ENCODE measurements at regions not wholly inside any gene's neighbourhood (a gene's known extent, or its start where the extent isn't known, plus 50 kb on each side); places are given as distances from the start of the nearest gene placed in this dataset.

GRCh38 chr6:44558832-44559251 is 171.3 kb downstream of the CDC5L start:
- Mint-ChIP-seq H3K4me1 (ENCODE audit: low read depth, unreplicated experiment) (no peaks in the 10 kb centered on the region), H3K27me3 (ENCODE audit: insufficient read depth, unreplicated experiment) (peaks cover 9% of the 10 kb centered on the region), H3K4me3 (ENCODE audit: unreplicated experiment) (no peak overlapping the region), H3K27ac (ENCODE audit: unreplicated experiment) (no peak overlapping the region), H3K36me3 (ENCODE audit: insufficient read depth, unreplicated experiment) (no peaks in the 10 kb centered on the region), H3K9me3 (ENCODE audit: unreplicated experiment) (no peaks in the 10 kb centered on the region)
- no peaks in the 10 kb centered on the region for H3K4me1 ChIP-seq
- no TSS peak for BruUV-seq (replicated peaks)
- no peaks in the 10 kb centered on the region for H3K27me3 ChIP-seq (replicated peaks; ENCODE audit: control insufficient read depth, insufficient read depth, low read length)
- H3K36me3 ChIP-seq (ENCODE audit: control insufficient read depth, insufficient read depth, low read length), result no peaks in the 10 kb centered on the region
- POLR2A ChIA-PET, result no interaction called here
- H3K9me3 ChIP-seq, result no peaks in the 10 kb centered on the region
- DNase-seq, result no peak
- no peak for TF ChIP-seq CTCF (IDR thresholded peaks at IDR 0.05; ENCODE audit: insufficient read depth in 1 of 2, low read depth in 1 of 2, low read length in 1 of 2, severe bottlenecking in 1 of 2, unreplicated experiment in 1 of 2)
- CTCF ChIA-PET, result no interaction called here
- intact Hi-C loops (cut with micrococcal nuclease; ENCODE audit: unreplicated experiment), result no loop called here
- H3K4me3 ChIP-seq (ENCODE audit: low read depth, low read length), result no peak overlapping the region

- Mint-ChIP-seq H3K27ac (ENCODE audit: unreplicated experiment) (no peak overlapping the region), H3K4me3 (ENCODE audit: unreplicated experiment) (no peak overlapping the region), H3K4me1 (ENCODE audit: low read depth, unreplicated experiment) (no peaks in the 10 kb centered on the region), H3K36me3 (ENCODE audit: insufficient read depth, unreplicated experiment) (no peaks in the 10 kb centered on the region), H3K9me3 (ENCODE audit: unreplicated experiment) (no peaks in the 10 kb centered on the region), H3K27me3 (ENCODE audit: insufficient read depth, unreplicated experiment) (peaks cover 9% of the 10 kb centered on the region)
- ChIA-PET POLR2A (no interaction called here), CTCF (no interaction called here)
- Histone ChIP-seq H3K27me3 (replicated peaks; ENCODE audit: control insufficient read depth, insufficient read depth, low read length) (no peaks in the 10 kb centered on the region), H3K4me1 (no peaks in the 10 kb centered on the region), H3K36me3 (ENCODE audit: control insufficient read depth, insufficient read depth, low read length) (no peaks in the 10 kb centered on the region), H3K9me3 (no peaks in the 10 kb centered on the region), H3K4me3 (ENCODE audit: low read depth, low read length) (no peak overlapping the region)
- no peak for TF ChIP-seq CTCF (IDR thresholded peaks at IDR 0.05; ENCODE audit: insufficient read depth in 1 of 2, low read depth in 1 of 2, low read length in 1 of 2, severe bottlenecking in 1 of 2, unreplicated experiment in 1 of 2)
- intact Hi-C loops (cut with micrococcal nuclease; ENCODE audit: unreplicated experiment), result no loop called here
- DNase-seq, result no peak
- BruUV-seq (replicated peaks), result no TSS peak
These were observed 172.2 kb downstream of the CDC5L start for GRCh38 chr6:44559486-44560270.

GRCh38 chr6:44560458-44561059 is 173.1 kb downstream of the CDC5L start:
- ChIA-PET POLR2A (no interaction called here), CTCF (no interaction called here)
- Mint-ChIP-seq H3K9me3 (ENCODE audit: unreplicated experiment) (no peaks in the 10 kb centered on the region), H3K27me3 (ENCODE audit: insufficient read depth, unreplicated experiment) (peaks cover 9% of the 10 kb centered on the region), H3K4me1 (ENCODE audit: low read depth, unreplicated experiment) (no peaks in the 10 kb centered on the region), H3K4me3 (ENCODE audit: unreplicated experiment) (no peak overlapping the region), H3K27ac (ENCODE audit: unreplicated experiment) (no peak overlapping the region), H3K36me3 (ENCODE audit: insufficient read depth, unreplicated experiment) (no peaks in the 10 kb centered on the region)
- H3K4me3 ChIP-seq (ENCODE audit: low read depth, low read length), result no peak overlapping the region
- H3K27me3 ChIP-seq (replicated peaks; ENCODE audit: control insufficient read depth, insufficient read depth, low read length), result no peaks in the 10 kb centered on the region
- H3K9me3 ChIP-seq, result no peaks in the 10 kb centered on the region
- no peaks in the 10 kb centered on the region for H3K4me1 ChIP-seq
- H3K36me3 ChIP-seq (ENCODE audit: control insufficient read depth, insufficient read depth, low read length), result no peaks in the 10 kb centered on the region
- BruUV-seq (replicated peaks), result no TSS peak
- TF ChIP-seq CTCF (IDR thresholded peaks at IDR 0.05; ENCODE audit: insufficient read depth in 1 of 2, low read depth in 1 of 2, low read length in 1 of 2, severe bottlenecking in 1 of 2, unreplicated experiment in 1 of 2), result no peak
- DNase-seq, result no peak
- intact Hi-C loops (cut with micrococcal nuclease; ENCODE audit: unreplicated experiment), result no loop called here
